ENCODE measurements at regions not wholly inside any gene's neighbourhood (a gene's known extent, or its start where the extent isn't known, plus 50 kb on each side); places are given as distances from the start of the nearest gene placed in this dataset.

DNA sequence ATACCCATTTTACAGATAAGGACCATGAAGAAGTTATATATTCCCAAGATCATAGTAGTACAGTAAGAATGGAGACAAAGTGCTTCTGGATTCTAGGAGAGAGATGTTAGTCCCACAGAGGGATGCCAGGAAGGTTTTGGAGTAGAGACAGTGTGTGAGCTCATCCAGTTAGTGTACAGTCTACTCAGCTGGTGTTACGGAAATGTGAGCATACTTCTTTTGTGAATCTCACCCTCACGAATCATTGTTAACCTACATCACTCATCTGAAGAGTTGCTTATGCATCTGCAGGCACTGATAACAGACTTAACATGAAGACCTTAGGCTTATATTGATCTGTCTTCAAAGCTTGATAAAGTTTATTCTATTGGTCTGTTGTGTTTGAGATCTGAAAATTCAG lies 106.6 kb upstream of the PTPRG start:
- no peak for TF ChIP-seq GLIS2 (tag by site-specific recombination; IDR thresholded peaks at IDR 0.05)
- ChIA-PET CTCF (no interaction called here), POLR2A (no interaction called here)

DNA sequence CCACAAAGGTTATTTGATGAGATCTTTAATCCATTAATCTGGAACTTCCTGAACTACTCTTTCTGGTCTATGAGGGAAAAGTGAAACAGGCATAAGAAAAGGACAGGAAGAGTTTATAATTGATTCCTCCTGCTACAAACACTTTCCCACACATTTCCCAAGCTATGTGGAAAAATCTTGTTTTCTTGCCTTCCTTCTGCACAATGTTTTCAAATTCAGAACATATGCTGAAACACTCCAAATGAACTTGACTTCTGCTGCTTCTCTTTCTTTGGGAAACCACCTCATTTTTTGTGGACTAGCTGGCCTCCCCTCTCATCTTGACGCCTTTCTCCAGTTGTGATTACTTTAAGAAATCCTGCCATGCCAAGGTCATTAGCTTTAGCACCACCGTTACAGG lies 100.7 kb upstream of the PTPRG start:
- TF ChIP-seq, protein P1, sequence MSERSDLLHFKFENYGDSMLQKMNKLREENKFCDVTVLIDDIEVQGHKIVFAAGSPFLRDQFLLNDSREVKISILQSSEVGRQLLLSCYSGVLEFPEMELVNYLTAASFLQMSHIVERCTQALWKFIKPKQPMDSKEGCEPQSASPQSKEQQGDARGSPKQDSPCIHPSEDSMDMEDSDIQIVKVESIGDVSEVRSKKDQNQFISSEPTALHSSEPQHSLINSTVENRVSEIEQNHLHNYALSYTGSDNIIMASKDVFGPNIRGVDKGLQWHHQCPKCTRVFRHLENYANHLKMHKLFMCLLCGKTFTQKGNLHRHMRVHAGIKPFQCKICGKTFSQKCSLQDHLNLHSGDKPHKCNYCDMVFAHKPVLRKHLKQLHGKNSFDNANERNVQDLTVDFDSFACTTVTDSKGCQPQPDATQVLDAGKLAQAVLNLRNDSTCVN (tag by site-specific recombination; optimal IDR thresholded peaks at IDR 0.05) = no peak
- TF ChIP-seq ZNF514 (tag by site-specific recombination; IDR thresholded peaks at IDR 0.05) = no peak
- TF ChIP-seq KLF1 (tag by site-specific recombination; IDR thresholded peaks at IDR 0.05) = no peak
- no peak for TF ChIP-seq ZNF624 (tag by site-specific recombination; IDR thresholded peaks at IDR 0.05)
- TF ChIP-seq ZNF571 (tag by site-specific recombination; IDR thresholded peaks at IDR 0.05) = no peak
- no peak for TF ChIP-seq ZFP41 (tag by site-specific recombination; IDR thresholded peaks at IDR 0.05; ENCODE audit: borderline replicate concordance)
- no peak for TF ChIP-seq ZNF747 (tag by site-specific recombination; IDR thresholded peaks at IDR 0.05)
- no peak for TF ChIP-seq ZNF248 (tag by site-specific recombination; IDR thresholded peaks at IDR 0.05)
- H3K27ac ChIP-seq (ENCODE audit: extremely low read depth, low read depth, low read length) = no peak overlapping the region
- ChIA-PET CTCF (no interaction called here), POLR2A (no interaction called here)
- no peaks in the 10 kb centered on the region for H3K9me3 ChIP-seq (ENCODE audit: control insufficient read depth, insufficient read depth, low read depth, low read length)
- no peaks in the 10 kb centered on the region for H3K4me1 ChIP-seq (ENCODE audit: control insufficient read depth, insufficient read depth, low read length)
- no peak overlapping the region for H3K4me3 ChIP-seq (ENCODE audit: low read depth, low read length)
- H3K36me3 ChIP-seq (ENCODE audit: control insufficient read depth in 2 of 2, insufficient read depth in 1 of 2, low read length in 2 of 2) = no peaks in the 10 kb centered on the region

More for the DNA sequence above, 106.6 kb upstream of the PTPRG start:
- Histone ChIP-seq H3K36me3 (ENCODE audit: control insufficient read depth in 2 of 2, insufficient read depth in 1 of 2, low read length in 2 of 2) (no peaks in the 10 kb centered on the region), H3K4me3 (ENCODE audit: low read depth, low read length) (no peak overlapping the region), H3K4me1 (ENCODE audit: control insufficient read depth, insufficient read depth, low read length) (no peaks in the 10 kb centered on the region), H3K27ac (ENCODE audit: extremely low read depth, low read depth, low read length) (no peak overlapping the region), H3K9me3 (ENCODE audit: control insufficient read depth, insufficient read depth, low read depth, low read length) (no peaks in the 10 kb centered on the region)

DNA sequence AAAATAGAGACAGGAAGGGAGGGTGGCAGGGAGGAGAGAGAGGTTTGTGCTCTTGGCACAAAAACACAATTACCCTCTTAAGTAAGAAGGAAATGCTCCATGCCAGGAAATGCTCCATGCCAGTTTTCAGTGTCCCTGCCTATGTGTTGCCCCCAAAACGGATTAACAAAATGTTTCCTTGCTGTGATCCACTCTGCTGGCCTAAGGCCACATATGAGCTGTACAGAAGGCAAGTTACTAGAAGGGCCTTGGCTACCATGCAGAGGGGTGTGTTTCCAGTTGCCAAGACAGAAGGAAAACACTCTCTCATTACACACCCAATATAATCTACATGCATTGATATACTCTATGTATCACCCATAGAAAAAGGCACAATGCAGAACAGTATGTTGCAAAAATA lies 98.2 kb upstream of the PTPRG start:
- TF ChIP-seq ZNF501 (tag by site-specific recombination; IDR thresholded peaks at IDR 0.05) (no peak), ZNF558 (tag by site-specific recombination; IDR thresholded peaks at IDR 0.05) (no peak), ZNF792 (tag by site-specific recombination; IDR thresholded peaks at IDR 0.05) (no peak), SALL2 (tag by site-specific recombination; IDR thresholded peaks at IDR 0.05; ENCODE audit: borderline replicate concordance) (no peak), ZNF133 (tag by site-specific recombination; IDR thresholded peaks at IDR 0.05) (no peak), ZNF292 (tag by site-specific recombination; IDR thresholded peaks at IDR 0.05; ENCODE audit: borderline replicate concordance, low read depth) (no peak), ZNF561 (tag by site-specific recombination; IDR thresholded peaks at IDR 0.05; ENCODE audit: borderline replicate concordance) (no peak), ZNF621 (tag by site-specific recombination; IDR thresholded peaks at IDR 0.05) (no peak)
- TF ChIP-seq, protein P2, sequence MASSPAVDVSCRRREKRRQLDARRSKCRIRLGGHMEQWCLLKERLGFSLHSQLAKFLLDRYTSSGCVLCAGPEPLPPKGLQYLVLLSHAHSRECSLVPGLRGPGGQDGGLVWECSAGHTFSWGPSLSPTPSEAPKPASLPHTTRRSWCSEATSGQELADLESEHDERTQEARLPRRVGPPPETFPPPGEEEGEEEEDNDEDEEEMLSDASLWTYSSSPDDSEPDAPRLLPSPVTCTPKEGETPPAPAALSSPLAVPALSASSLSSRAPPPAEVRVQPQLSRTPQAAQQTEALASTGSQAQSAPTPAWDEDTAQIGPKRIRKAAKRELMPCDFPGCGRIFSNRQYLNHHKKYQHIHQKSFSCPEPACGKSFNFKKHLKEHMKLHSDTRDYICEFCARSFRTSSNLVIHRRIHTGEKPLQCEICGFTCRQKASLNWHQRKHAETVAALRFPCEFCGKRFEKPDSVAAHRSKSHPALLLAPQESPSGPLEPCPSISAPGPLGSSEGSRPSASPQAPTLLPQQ (tag by site-specific recombination; IDR thresholded peaks at IDR 0.05) = no peak
- TF ChIP-seq, protein P3, sequence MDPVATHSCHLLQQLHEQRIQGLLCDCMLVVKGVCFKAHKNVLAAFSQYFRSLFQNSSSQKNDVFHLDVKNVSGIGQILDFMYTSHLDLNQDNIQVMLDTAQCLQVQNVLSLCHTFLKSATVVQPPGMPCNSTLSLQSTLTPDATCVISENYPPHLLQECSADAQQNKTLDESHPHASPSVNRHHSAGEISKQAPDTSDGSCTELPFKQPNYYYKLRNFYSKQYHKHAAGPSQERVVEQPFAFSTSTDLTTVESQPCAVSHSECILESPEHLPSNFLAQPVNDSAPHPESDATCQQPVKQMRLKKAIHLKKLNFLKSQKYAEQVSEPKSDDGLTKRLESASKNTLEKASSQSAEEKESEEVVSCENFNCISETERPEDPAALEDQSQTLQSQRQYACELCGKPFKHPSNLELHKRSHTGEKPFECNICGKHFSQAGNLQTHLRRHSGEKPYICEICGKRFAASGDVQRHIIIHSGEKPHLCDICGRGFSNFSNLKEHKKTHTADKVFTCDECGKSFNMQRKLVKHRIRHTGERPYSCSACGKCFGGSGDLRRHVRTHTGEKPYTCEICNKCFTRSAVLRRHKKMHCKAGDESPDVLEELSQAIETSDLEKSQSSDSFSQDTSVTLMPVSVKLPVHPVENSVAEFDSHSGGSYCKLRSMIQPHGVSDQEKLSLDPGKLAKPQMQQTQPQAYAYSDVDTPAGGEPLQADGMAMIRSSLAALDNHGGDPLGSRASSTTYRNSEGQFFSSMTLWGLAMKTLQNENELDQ (tag by site-specific recombination; IDR thresholded peaks at IDR 0.05; ENCODE audit: low read depth) = no peak
- Histone ChIP-seq H3K4me3 (ENCODE audit: low read depth, low read length) (no peak overlapping the region), H3K4me1 (ENCODE audit: control insufficient read depth, insufficient read depth, low read length) (no peaks in the 10 kb centered on the region), H3K27ac (ENCODE audit: extremely low read depth, low read depth, low read length) (no peak overlapping the region), H3K36me3 (ENCODE audit: control insufficient read depth in 2 of 2, insufficient read depth in 1 of 2, low read length in 2 of 2) (no peaks in the 10 kb centered on the region), H3K9me3 (ENCODE audit: control insufficient read depth, insufficient read depth, low read depth, low read length) (no peaks in the 10 kb centered on the region)
- POLR2A ChIA-PET = no interaction called here
- CTCF ChIA-PET = no interaction called here

All from HEK293 (cell line).